ENCODE measurements at regions not wholly inside any gene's neighbourhood (a gene's known extent, or its start where the extent isn't known, plus 50 kb on each side); places are given as distances from the start of the nearest gene placed in this dataset.

GRCh38 chr5:86780018-86780417 lies 162.3 kb downstream of the COX7C start:
- ATAC-seq, result no peak

DNA sequence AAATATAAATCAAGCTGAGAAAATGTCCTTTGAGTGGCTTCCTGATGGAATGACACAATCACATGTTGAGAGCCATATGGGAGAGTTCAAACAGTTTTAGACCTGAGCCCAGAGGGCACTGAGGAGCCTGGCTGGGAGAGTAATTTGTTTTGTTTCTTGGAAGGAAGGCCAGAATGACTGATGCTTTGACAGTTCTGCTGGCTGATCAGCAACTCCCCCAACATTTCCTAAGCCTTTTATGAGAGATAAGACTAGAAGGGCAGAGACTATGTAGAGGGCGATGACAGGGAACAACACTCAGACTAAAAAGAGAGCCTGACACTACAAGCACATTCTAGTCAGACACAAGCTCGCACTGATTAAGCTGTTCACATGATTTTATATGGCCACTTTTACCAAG lies 169.2 kb downstream of the COX7C start:
- ATAC-seq, result no peak

- no peak for ATAC-seq
Observed at GRCh38 chr5:86795659-86796058, 177.9 kb downstream of the COX7C start.

- no peak for ATAC-seq
Observed at GRCh38 chr5:86797677-86798076, 179.9 kb downstream of the COX7C start.

DNA sequence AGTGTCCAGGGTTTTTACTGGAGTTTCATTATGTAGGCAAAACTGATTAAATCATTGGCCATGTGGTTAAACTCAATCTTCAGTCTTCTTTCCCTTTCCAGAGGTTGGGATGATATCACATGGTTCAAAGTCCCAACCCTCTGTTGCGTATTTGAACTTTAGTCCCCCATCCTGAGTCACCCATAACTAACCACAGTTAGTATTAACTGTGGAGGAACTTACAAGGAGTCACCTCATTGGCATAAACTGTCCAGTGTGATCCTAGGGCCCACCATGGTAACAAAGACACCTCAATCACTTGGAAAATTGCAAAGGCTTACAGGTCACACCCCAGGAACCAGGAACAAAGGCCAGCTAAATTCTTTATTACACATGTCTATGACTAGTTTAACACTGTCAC lies 188.5 kb downstream of the COX7C start:
- no peak for ATAC-seq

DNA sequence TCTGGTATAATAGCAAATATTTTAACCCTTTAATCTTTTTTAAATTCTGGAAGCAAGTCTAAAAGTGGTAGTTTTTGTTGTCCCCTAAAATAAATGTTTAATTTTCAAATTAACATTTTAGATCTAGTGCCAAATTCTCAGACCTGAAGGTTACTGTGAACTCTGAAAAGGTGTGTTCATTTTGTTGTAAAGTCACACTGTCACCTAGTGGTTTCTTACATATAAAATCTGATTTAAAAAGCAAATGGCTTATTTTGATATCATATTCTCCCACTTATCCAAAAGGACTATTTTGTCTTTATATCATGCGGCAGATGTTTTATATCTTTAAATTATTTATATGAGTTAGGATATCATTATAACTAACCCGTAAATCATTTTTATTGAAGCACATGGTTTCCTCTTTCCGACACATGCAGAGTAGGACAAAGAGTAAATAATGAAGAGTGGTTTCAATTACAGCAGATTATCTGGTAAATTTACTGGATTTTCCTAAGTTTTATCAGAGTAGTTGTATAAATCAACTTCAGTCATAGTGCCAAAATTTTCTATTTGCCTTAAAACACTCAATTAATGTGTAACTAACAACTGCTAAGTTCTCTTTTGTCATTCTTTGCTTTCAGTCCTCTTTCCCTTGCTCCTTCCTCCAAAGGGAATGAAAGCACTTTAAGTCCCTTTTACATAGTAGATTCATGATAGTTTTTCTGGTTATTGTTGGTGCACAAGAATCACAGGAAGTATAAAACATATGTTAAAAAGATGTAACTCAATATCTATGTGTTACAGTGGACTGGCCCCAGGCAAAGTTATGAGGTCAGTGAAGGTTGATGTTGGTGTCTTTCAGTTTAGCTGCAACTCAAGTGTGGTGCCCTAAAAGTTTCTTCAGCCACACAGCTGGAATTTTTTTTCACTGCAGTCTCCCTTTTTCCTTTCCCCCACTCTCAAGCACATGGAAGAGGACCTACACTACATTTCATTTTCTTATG lies 189.6 kb downstream of the COX7C start:
- no peak for ATAC-seq

DNA sequence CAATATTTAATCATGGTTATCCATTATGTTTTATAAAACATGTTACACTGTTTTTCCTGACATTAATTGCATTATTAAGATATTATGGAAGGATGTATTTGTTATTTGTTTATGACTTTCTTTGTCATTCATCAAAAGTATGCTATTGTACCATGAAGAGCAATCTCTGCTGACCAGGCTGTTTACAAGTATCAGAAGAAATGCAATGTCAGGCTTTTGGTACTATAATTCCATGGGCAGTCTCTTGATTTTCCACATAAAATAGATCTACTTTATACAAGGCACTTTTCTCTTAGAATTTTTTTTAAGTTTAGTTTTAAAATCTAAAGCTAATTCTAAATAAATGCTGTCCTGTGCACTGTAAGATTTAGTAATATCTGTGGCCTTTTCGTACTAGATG lies 196.6 kb downstream of the COX7C start:
- no peak for ATAC-seq

GRCh38 chr5:86814907-86815306 lies 197.2 kb downstream of the COX7C start:
- no peak for ATAC-seq

GRCh38 chr5:86824637-86825036 lies 206.9 kb downstream of the COX7C start:
- no peak for ATAC-seq

DNA sequence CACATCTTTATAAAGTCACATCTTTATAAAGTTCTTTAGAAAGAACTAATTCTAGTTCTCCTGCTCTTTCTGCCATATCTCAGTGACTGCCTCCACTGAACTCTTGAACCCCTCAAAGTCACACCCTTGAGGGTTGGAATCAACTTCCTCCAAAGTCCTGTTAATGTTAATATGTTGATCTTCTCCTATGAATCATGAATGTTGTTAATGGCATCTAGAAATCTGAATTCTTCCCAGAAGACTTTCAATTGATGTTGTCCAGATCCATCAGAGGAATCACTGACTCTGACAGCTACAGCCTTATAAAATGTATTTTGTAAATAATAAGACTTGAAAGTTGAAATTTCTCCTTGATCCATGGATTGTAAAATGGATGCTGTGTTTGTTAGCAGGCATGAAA lies 213.4 kb downstream of the COX7C start:
- ATAC-seq, result no peak

GRCh38 chr5:86833868-86834267 lies 216.1 kb downstream of the COX7C start:
- no peak for ATAC-seq

DNA sequence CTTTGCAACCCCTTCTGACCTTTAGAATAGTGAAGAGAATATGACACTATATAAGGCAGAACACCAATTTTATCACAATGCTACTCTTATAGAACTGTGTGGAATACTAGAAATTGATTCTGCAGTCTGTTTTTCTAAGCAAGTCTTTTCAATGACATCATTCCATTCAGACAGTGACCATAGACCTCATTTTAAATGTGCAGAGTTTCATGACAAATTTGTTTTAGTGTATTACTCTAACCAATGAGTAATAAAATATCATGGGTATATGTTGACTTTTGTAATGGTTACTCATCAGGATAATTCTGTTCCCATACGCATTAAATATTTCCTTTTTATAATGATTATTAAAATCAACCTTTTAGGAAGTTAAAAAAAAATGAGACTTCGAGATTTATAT lies 219.9 kb downstream of the COX7C start:
- ATAC-seq, result no peak

GRCh38 chr5:86838083-86838482 lies 220.3 kb downstream of the COX7C start:
- ATAC-seq, result no peak

GRCh38 chr5:86841000-86841644 lies 223.4 kb downstream of the COX7C start:
- no peak for ATAC-seq

DNA sequence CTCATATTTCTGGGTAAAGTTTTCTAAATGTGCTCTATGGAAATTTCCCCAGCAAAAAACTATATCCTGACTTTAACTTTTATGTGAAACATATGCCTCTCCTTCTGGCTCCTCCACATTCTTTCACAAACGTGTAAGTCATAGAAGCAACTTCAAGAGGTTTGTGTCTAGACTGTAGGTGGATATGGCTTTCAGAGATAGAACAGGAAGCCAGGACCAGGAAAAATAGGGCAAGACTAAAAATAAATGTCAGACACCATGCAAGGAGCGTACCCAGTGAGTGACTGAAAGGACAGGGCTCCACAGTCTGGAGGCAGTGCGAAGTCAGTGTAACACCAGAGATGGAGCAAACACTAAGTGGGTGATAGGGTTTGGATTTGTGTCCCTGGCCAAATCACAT lies 240.7 kb downstream of the COX7C start:
- ATAC-seq, result no peak

- no peak for ATAC-seq
Observed at GRCh38 chr5:86861512-86861911, 243.8 kb downstream of the COX7C start.

GRCh38 chr5:86862093-86862492 lies 244.4 kb downstream of the COX7C start:
- ATAC-seq, result no peak

DNA sequence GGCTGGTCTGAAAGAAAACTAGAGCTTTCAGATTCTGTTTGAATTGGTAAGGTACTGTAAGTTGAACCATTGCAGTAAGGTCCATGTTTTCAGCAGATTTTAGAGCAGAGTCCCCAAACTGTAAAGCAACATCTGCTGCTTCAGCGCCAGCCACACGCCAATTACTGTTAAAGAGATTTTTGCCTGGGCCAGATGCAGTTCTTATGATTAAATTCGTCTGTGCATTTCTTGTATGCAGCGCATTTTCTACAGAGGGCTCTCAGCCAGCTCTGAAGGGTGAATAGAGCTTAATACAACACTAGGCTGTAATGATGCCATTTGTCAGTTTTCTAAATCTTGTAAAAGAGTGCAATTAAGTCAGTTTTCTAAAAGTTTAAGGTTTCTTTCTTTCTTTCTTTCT lies 246.3 kb downstream of the COX7C start:
- ATAC-seq, result no peak

- ATAC-seq, result no peak
Observed at GRCh38 chr5:86865256-86865785, 247.6 kb downstream of the COX7C start.

DNA sequence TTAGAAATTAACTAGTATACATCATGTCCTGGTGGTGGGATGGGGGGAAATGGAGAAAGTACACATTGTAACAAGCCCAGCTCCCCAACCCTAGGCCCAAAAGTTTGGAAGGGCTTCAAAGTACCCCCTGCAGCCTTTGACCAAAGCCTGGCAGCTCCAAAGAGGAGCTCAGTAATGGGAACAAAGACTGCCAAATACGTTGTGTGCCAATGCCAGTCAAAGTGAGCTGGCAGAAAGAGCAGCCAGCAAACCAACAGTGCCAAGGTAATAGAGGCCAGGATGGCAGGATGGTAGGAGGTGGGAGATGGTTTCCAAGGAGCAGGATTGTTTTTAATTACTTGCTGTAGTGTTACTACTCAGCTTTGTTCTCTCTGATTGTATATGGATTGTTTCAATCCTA lies 248.3 kb downstream of the COX7C start:
- no peak for ATAC-seq

DNA sequence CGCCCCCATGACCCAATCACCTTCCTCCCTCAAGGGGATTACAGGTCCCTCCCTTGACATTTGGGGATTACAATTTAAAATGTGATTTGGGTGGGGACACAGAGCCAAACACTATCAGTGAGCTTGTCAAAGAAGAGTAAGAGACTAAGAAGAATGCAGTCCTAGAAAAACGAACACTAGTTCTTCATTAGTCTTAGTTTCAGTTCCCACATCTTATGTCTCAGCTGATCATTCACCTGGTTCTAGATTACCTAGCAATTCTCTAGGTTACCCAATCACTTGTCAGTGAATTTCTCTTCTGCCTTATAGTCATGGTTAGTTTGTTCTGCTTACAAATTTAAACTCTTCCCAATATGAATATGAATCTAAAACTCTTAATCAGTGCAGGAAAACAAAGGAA lies 251.5 kb downstream of the COX7C start:
- ATAC-seq, result no peak

DNA sequence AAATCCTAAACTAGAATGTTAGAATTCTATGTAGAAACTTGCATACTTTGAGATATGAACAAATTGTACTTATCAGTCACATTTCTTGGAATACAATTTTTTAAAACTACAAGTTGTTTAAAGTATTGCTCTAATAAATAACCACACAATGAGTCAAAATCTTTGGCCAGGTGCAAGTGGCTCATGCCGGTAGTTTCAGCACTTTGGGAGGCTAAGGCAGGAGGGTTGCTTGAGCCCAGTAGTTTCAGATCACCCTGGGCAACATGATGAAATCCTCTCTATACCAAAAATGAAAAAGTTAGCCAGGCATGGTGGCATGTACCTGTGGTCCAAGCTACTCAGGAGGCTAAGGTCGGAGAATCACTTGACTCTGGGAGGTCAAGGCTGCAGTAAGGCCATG lies 257.8 kb downstream of the COX7C start:
- ATAC-seq, result no peak

GRCh38 chr5:86878250-86878649 lies 260.5 kb downstream of the COX7C start:
- ATAC-seq, result no peak

DNA sequence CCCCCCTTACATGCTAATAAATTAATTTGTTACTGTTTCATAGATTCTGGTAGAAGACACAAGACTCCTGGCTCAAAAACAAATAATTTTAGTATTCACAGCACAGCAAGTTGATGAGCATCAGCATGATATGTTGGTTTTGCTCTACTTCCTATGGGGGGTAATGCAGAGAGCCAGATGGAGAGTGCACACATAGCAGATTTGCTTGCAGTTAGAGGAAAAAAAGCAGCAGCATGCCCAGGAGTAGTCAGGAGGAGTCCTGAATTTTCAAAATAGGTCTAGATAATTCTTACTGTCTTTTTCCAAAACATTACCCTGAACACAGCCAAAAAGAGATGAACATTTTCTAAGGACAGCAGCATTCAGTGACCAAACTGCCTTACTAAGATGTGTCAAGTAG lies 261.3 kb downstream of the COX7C start:
- no peak for ATAC-seq
